B cell (primary cell): ENCODE measurements at regions not wholly inside any gene's neighbourhood (a gene's known extent, or its start where the extent isn't known, plus 50 kb on each side); places are given as distances from the start of the nearest gene placed in this dataset.

Source experiments
- EZH2 ChIP-seq: IDR thresholded peaks from 2 replicates; pipeline ENCODE4 v1.6.1; 2012; ENCODE audit warnings: borderline replicate concordance, low read depth, mild to moderate bottlenecking, moderate library complexity, low read length; ENCODE audit not compliant: insufficient read depth, poor library complexity, severe bottlenecking
- TF ChIP-seq, protein P1 (sequence below): fragments of 200-600 bp; IDR thresholded peaks from one replicate; pipeline ENCODE4 v1.8.0; 2022; ENCODE audit warnings: antibody characterized with exemption, mild to moderate bottlenecking

DNA sequence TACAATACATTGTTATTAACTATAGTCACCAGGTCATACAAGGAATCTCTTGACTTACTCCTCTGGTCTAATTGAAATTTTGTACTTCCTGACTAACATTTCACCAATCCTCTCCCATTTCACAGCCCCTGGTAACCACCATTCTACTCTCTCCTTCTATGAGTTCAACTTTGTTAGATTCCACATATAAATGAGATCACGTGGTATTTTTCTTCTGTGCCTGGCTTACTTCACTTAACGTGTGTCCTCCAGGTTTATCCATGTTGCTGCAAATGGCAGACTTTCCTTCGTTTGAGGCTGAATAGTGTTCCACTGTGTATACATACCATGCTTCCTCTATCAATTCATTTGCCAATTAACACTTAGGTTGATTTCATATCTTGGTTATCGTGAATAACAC, 128.5 kb downstream of the CHD9NB start:
- TF ChIP-seq, protein P1, sequence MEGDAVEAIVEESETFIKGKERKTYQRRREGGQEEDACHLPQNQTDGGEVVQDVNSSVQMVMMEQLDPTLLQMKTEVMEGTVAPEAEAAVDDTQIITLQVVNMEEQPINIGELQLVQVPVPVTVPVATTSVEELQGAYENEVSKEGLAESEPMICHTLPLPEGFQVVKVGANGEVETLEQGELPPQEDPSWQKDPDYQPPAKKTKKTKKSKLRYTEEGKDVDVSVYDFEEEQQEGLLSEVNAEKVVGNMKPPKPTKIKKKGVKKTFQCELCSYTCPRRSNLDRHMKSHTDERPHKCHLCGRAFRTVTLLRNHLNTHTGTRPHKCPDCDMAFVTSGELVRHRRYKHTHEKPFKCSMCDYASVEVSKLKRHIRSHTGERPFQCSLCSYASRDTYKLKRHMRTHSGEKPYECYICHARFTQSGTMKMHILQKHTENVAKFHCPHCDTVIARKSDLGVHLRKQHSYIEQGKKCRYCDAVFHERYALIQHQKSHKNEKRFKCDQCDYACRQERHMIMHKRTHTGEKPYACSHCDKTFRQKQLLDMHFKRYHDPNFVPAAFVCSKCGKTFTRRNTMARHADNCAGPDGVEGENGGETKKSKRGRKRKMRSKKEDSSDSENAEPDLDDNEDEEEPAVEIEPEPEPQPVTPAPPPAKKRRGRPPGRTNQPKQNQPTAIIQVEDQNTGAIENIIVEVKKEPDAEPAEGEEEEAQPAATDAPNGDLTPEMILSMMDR = no peak
- no peak for TF ChIP-seq EZH2
